HCT116 (cell line): ENCODE measurements at regions not wholly inside any gene's neighbourhood (a gene's known extent, or its start where the extent isn't known, plus 50 kb on each side); places are given as distances from the start of the nearest gene placed in this dataset.

Source experiments
- ATAC-seq: fragments of 200-7000 bp; cut with Tn5 transposase; 2 replicates; pipeline ENCODE4 v1.9.1; 2020; ENCODE audit warnings: mild to moderate bottlenecking, moderate library complexity
- BruUV-seq: library from RNA; stranded (reverse); fragments of 400-500 nt; replicated peaks from 2 replicates; lab custom pipeline; 2021; lab: Mats Ljungman, UMichigan
- CTCF ChIA-PET: fragments of 300-600 bp; sonication (Branson Sonifier 250); formaldehyde crosslinking; loops from one replicate; lab custom pipeline; 2021; ENCODE audit warnings: antibody characterized with exemption; lab: Charles Lee
- POLR2A ChIA-PET: fragments of 300-600, 350-600 bp; sonication (Branson Sonifier 250); formaldehyde crosslinking; loops from one replicate; lab custom pipeline; 2021; ENCODE audit warnings: antibody characterized with exemption; lab: Charles Lee
- RAD21 ChIA-PET, 2 experiments: fragments of 300-600 bp; sonication (Branson Sonifier 250); formaldehyde crosslinking; loops; one replicate each; lab custom pipeline; 2023; ENCODE audit warnings: low total read pairs in 2 of 2; ENCODE audit not compliant: uncharacterized antibody in 2 of 2, unreplicated experiment in 2 of 2, low non-redundant PET in 1 of 2; lab: Charles Lee
- DNase-seq: peaks from one replicate; pipeline ENCODE4 v3.0.0-alpha.2; 2010; ENCODE audit warnings: low read depth, low spot score
- H2AFZ ChIP-seq: fragments of 200-600 bp; shearing (Covaris generic), sonication (generic); 2 replicates; pipeline ENCODE4 v1.6.1; 2017; ENCODE audit warnings: low read depth, mixed run types, mixed read lengths, antibody characterized with exemption, low read length; ENCODE audit not compliant: poor library complexity, severe bottlenecking
- H3K27ac ChIP-seq: 2 replicates; pipeline ENCODE4 v1.5.1; 2012; ENCODE audit warnings: low read depth, low read length
- H3K27me3 ChIP-seq: fragments of 200-600 bp; sonication (generic); 2 replicates; pipeline ENCODE4 v1.6.1; 2016; ENCODE audit warnings: mixed run types, low read length, mixed read lengths; ENCODE audit not compliant: insufficient read depth
- H3K36me3 ChIP-seq, 2 experiments: fragments of 200-500 bp in 1 of 2; fragments of 200-600 bp in 1 of 2; sonication (Bioruptor generic) in 1 of 2; sonication (generic) in 1 of 2; 2 replicates each; pipeline versions ENCODE4 v1.5.1 to v1.6.1; 2014 to 2016; ENCODE audit warnings: low read length in 2 of 2, inconsistent platforms in 1 of 2, mixed read lengths in 1 of 2, mixed run types in 1 of 2; ENCODE audit not compliant: insufficient read depth in 2 of 2, control insufficient read depth in 1 of 2
- H3K4me1 ChIP-seq, 2 experiments: fragments of 200-600 bp in 1 of 2; sonication (generic) in 1 of 2; 2 replicates each; pipeline versions ENCODE4 v1.5.1 to v1.6.1; 2012 to 2017; ENCODE audit warnings: low read length in 2 of 2, inconsistent platforms in 1 of 2, mild to moderate bottlenecking in 1 of 2, mixed read lengths in 1 of 2, mixed run types in 1 of 2, moderate library complexity in 1 of 2; ENCODE audit not compliant: insufficient read depth in 2 of 2, control insufficient read depth in 1 of 2
- H3K4me2 ChIP-seq: fragments of 200-600 bp; sonication (generic); 2 replicates; pipeline ENCODE4 v1.6.1; 2017; ENCODE audit warnings: mixed run types, low read length, mixed read lengths
- H3K4me3 ChIP-seq, 2 experiments: fragments of 200-600 bp in 1 of 2; sonication (generic) in 1 of 2; replicated peaks in 1 of 2; 2 replicates each; pipeline ENCODE4 v1.5.1; 2011 to 2016; ENCODE audit warnings: low read length in 2 of 2, control low read depth in 1 of 2, low read depth in 1 of 2, mild to moderate bottlenecking in 1 of 2, mixed read lengths in 1 of 2, mixed run types in 1 of 2
- H3K79me2 ChIP-seq: fragments of 200-600 bp; sonication (generic); 2 replicates; pipeline ENCODE4 v1.6.1; 2017; ENCODE audit warnings: mild to moderate bottlenecking, mixed run types, low read length, moderate library complexity, mixed read lengths; ENCODE audit not compliant: insufficient read depth
- H3K9ac ChIP-seq: fragments of 200-600 bp; sonication (generic); 2 replicates; pipeline ENCODE4 v1.6.1; 2016; ENCODE audit warnings: low read length, mixed read lengths
- H3K9me2 ChIP-seq: fragments of 200-600 bp; sonication (generic), shearing (Covaris generic); 2 replicates; pipeline ENCODE4 v1.6.1; 2017; ENCODE audit warnings: mixed run types, mild to moderate bottlenecking, moderate library complexity; ENCODE audit not compliant: insufficient read depth
- H3K9me3 ChIP-seq, 2 experiments: fragments of 200-500 bp in 1 of 2; fragments of 200-600 bp in 1 of 2; sonication (Bioruptor generic) in 1 of 2; sonication (generic) in 1 of 2; 2 replicates each; pipeline ENCODE4 v1.6.1; 2014 to 2017; ENCODE audit warnings: low read length in 2 of 2, mixed read lengths in 2 of 2, inconsistent platforms in 1 of 2, low read depth in 1 of 2, mild to moderate bottlenecking in 1 of 2, mixed run types in 1 of 2, moderate library complexity in 1 of 2; ENCODE audit not compliant: control insufficient read depth in 1 of 2, insufficient read depth in 1 of 2
- H4K20me1 ChIP-seq: fragments of 200-600 bp; sonication (generic), shearing (Covaris generic); 2 replicates; pipeline ENCODE4 v1.6.1; 2017; ENCODE audit warnings: mixed run types, mild to moderate bottlenecking, moderate library complexity; ENCODE audit not compliant: insufficient read depth
- CEBPB ChIP-seq: IDR thresholded peaks from 2 replicates; pipeline ENCODE4 v1.6.1; 2012; ENCODE audit warnings: low read depth
- EZH2 ChIP-seq: fragments of 200-600 bp; sonication (generic); IDR thresholded peaks from 2 replicates; pipeline ENCODE4 v1.6.1; 2017; ENCODE audit warnings: antibody characterized with exemption, mixed run types
- EZH2phosphoT487 ChIP-seq: fragments of 200-600 bp; IDR thresholded peaks from 2 replicates; pipeline ENCODE4 v1.6.1; 2018; ENCODE audit warnings: antibody characterized with exemption, borderline replicate concordance
- MAX ChIP-seq: IDR thresholded peaks from 2 replicates; pipeline ENCODE4 v1.6.1; 2012
- POLR2AphosphoS5 ChIP-seq: IDR thresholded peaks from 2 replicates; pipeline ENCODE4 v1.6.1; 2011; ENCODE audit warnings: mild to moderate bottlenecking, low read depth, low read length, moderate library complexity
- RAD21 ChIP-seq: IDR thresholded peaks from 2 replicates; pipeline ENCODE4 v1.6.1; 2012; ENCODE audit warnings: low read depth, mild to moderate bottlenecking
- SP1 ChIP-seq: IDR thresholded peaks from 2 replicates; pipeline ENCODE4 v1.6.1; 2012; ENCODE audit warnings: low read depth
- TCF7L2 ChIP-seq: IDR thresholded peaks from 2 replicates; pipeline ENCODE4 v1.7.0; 2011; ENCODE audit warnings: borderline replicate concordance, inconsistent platforms; ENCODE audit not compliant: insufficient read depth, insufficient read length; ENCODE audit errors: extremely low read depth
- YY1 ChIP-seq: IDR thresholded peaks from 2 replicates; pipeline ENCODE4 v1.6.1; 2011; ENCODE audit warnings: low read length, low read depth, moderate library complexity, mild to moderate bottlenecking; ENCODE audit not compliant: insufficient replicate concordance; ENCODE audit errors: extremely low read depth
- ZBTB33 ChIP-seq: IDR thresholded peaks from 2 replicates; pipeline ENCODE4 v1.6.1; 2011; ENCODE audit warnings: mild to moderate bottlenecking, low read length, moderate library complexity; ENCODE audit not compliant: insufficient replicate concordance; ENCODE audit errors: extremely low read depth
- intact Hi-C: fragments of 100-400 bp; cut with micrococcal nuclease; formaldehyde crosslinking; loops from 2 replicates; pipeline ENCODE4 v1.10.0; 2022

- TF ChIP-seq ZBTB33 (no peak), MAX (no peak), TCF7L2 (no peak), RAD21 (no peak), POLR2AphosphoS5 (no peak)
- TF ChIP-seq, all 23 proteins: peak for 0
Measured at GRCh38 chr4:81906905-81907304, 435.2 kb upstream of the RASGEF1B start (continued).

GRCh38 chr4:81905971-81906370, 434.3 kb upstream of the RASGEF1B start:
- Histone ChIP-seq H2AFZ (no peak overlapping the region), H3K4me3 (no peak overlapping the region), H3K9me2 (no peaks in the 10 kb centered on the region), H4K20me1 (no peaks in the 10 kb centered on the region), H3K4me2 (no peak overlapping the region), H3K27me3 (peaks cover 6% of the 10 kb centered on the region), H3K27ac (no peak overlapping the region), H3K36me3 (no peaks in the 10 kb centered on the region), H3K9ac (no peak overlapping the region), H3K4me1 (no peaks in the 10 kb centered on the region), H3K79me2 (no peaks in the 10 kb centered on the region), H3K9me3 (no peaks in the 10 kb centered on the region)
- TF ChIP-seq EZH2 (no peak), CEBPB (no peak), MAX (no peak), YY1 (no peak), EZH2phosphoT487 (no peak), SP1 (no peak)
- POLR2A ChIA-PET = no interaction called here
- CTCF ChIA-PET = no interaction called here
- no peak for ATAC-seq
- no TSS peak for BruUV-seq
- intact Hi-C loops = no loop called here
- DNase-seq = no peak
- RAD21 ChIA-PET = no interaction called here
